Amygdala (tissue), 56 donors: ENCODE measurements at regions not wholly inside any gene's neighbourhood (a gene's known extent, or its start where the extent isn't known, plus 50 kb on each side); places are given as distances from the start of the nearest gene placed in this dataset.
"Not testable (repeated sequence)": the region's sequence is repeated elsewhere in the genome, so short reads cannot be mapped to it uniquely, and the experiment has no call there.

Experiments used
- DNase-seq, 56 donors: peaks; one replicate each; lab custom pipeline; 2025; lab: John Stamatoyannopoulos, UW

DNA sequence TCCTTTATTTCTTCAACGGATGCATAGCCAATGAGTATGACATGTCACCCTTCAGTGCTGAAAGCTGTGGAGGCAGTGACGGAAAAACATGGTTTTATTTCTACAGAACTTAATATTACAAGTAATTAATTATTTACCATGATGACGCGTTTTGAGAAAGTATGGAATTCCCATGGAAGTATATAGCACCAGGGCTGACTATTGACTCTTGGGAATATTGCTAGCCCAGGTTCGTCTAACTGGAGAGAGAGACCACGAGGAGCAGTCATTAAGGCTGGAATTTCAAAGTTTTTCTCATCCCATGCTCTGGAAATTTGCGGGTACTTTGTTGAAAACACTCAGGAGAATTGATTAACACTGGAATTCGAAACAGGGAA, 155.2 kb upstream of the PRSS16 start:
- DNase-seq: no peak

DNA sequence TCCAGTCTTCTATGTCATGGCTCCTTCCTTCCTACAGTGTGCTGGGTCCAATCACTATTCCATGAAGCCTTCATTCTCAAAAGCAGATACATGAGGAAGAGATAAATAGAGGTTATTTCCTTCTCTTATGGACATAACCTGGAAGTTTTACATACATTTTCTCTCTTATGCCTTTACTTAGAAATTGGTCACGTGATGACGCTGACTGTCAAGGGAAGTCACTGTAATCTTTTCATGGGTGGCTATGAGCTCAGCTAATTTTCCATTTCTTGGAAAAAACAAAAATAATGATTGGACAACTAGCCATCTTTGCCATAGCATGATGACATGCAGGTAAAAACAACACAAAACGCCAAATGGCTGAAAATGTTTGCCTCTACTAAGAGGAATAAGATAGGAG, 151.6 kb upstream of the PRSS16 start:
- DNase-seq: no peak

DNA sequence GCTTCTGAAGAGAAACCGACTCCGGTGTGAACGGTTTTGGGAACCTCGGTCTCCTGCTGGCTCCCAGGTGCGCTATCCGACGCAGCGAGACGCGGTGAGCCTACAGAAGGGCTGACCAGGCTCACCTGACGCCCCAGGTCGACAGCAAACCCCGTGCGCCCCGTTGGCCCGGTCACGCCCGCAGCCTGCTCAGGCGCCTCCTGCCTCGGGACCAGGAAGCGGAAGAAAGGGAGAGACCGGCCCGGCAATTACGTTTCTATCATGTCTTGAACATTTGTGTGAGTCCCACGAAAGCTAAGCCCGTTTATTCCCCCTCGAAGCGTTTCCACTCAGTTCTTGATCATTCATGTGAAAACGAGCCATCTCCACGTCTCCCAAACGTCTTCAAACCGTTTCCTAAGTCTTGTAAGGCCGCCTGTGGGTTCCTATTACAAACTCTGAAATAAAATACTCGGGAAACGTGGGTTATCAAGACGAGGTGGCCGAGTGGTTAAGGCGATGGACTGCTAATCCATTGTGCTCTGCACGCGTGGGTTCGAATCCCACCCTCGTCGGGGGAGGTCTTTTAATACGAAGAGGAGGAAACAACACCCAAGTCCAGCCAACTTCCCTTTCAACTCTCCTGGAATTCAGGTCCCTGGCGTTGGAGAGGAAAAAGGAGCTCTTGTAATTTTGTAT, 150.5 kb upstream of the PRSS16 start:
- peak in 10 of 56 donors; percentile 0 to 54 (median 10) for DNase-seq

DNA sequence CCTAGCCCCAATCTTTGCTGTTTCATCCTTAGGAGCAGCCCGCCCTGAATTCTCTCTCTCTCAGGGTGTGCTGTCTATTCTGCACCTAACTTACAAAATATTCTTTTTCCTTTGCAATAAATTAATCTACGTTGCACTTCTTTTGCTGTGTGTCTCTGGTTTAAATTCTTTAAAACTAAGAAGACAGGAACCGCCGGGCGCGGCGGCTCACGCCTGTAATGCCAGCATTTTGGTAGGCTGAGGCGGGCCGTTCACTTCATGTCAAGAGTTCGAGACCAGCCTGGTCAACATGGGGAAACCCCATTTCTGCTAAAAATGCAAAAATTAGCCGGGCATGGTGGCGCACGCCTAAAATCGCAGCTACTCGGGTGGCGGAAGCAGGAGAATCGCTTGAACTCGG, 148.5 kb upstream of the PRSS16 start:
- DNase-seq: no peak

DNA sequence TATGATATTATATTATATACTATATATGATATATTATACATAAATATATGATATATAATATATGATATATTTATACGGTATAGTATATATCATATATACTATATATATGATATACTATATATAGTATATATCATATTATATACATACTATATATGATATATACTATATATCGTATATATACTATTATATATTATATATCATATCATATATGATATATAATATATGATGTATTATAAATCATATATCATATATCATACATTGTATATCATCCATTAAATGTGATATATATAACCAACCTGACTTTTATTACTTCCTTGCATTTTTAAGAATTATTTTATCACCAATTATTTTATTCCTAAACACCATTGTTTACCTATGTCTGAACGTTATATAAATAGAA, 146.6 kb upstream of the PRSS16 start:
- no peak for DNase-seq

DNA sequence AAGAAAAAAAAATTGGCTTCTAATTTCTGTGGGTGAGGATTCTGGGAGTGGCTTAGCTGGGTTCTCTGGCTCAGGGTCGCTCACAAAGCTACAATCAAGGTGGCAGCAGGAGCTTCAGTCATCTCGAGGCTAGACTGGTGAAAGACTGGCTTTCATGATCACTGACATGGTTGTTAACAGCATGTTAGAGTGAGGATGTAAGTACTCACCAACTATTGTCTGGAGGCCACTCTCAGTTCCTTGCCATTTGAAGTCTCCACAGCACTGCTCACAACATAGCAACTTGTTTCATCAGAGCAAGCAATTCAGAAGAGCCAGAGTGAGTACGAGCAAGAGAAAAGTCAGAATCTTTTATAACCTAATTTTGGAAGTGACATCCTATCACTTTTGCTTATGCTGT, 145.7 kb upstream of the PRSS16 start:
- DNase-seq: no peak

DNA sequence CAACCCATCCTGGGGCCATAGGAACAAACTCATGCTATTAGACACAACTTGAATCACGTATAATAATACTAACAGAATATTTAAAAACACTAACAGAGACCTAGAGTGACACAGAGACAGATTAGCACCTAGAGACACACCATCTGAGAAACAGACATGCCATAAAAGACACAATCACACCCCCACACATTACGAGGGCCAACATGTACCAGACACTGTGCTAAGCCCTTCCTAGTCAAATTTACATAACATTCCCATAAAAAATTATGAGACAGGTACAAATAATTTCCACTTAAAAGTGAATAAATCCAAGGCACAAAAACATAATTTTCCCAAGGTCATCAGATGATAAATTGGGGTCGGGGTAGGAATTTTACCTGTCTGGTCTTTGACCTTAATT, 141.1 kb upstream of the PRSS16 start:
- no peak for DNase-seq

DNA sequence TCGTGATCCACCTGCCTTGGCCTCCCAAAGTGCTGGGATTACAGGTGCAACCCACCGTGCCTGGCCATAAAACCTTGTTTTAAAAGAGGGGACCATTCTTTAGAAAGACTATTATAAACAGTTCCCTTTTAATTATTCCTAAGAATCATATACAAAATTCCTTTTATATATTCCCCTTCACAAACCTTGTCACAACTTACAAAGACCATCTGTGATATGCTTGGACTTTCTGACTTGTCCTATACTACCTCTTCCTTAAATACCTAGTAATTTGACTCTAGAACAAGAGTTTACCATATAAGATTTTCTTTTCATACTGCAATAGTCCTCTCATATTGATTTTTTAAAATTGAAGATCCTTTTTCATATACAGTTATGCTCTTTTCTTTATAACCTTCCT, 135.8 kb upstream of the PRSS16 start:
- no peak for DNase-seq

DNA sequence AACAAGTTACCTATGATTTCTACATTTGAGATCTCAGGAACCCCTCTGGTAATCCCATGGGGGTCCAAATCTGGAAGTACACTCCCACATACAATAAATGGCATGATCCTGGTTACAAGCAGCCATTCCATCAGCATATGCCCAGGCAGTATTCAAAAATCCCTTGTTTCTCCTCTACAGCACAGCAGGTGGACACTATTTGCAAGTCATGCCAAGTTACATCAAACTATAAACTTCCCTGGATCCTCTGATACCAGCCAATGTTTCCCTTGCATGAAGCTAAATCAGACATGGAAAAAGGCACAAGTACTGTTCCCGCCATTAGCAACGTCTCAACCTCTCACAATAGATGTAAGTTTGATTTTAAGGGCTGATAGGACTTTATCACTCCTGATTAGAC, 134.5 kb upstream of the PRSS16 start:
- no peak for DNase-seq

DNA sequence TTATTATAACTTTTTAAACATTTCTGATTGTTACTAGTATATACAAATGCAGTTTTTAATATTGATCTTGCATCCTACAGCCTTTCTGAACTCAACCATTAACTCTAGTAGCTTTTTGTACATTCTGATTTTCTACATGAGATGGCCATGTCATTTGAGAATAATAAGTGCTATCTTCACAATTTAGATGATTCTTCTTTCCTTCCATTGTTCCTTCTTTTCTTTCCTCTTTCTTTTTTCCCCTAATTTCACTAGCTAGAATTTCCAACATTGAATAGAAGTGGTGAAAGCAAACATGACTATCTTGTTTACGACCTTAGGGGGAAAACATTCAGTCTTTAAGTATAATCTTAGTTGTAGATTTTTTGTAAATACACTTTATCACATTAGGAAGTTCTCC, 128.2 kb upstream of the PRSS16 start:
- no peak for DNase-seq

DNA sequence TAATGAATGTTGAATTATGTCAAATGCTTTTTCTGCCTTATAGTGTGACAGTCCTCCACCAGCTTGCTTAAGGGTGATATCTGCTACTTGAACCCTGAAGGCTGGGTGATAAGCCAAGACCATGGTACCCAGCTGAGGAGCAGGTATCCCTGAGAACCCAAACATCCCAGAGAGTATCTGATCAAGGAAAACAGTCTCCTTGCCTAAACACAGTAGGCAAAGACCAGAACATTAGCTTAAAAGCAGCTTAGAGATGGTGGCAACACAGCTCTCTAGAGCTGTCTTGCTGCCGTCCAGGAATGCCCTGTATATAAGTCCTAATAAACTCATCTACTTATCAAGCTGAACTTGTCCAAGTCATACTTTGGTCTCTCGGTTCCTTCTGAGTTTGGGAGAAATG, 127.7 kb upstream of the PRSS16 start:
- no peak for DNase-seq

DNA sequence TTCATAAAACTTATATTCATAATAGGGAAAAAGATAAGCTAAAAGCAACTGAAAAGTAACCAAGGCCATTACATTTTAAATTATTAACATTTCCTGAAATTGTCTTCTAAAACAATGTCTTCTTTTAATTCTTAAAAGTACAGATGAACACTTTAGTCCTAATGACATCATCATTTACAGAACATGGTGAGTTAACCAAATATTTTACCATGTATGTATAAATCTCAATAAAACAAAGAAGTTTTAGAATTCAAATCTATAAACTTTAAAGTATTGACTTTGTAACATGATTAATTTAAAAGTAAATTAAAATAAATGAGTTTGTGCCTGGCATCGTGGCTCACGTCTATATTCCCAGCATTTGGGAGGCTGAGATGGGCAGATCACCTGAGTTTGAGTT, 125.9 kb upstream of the PRSS16 start:
- no peak for DNase-seq

DNA sequence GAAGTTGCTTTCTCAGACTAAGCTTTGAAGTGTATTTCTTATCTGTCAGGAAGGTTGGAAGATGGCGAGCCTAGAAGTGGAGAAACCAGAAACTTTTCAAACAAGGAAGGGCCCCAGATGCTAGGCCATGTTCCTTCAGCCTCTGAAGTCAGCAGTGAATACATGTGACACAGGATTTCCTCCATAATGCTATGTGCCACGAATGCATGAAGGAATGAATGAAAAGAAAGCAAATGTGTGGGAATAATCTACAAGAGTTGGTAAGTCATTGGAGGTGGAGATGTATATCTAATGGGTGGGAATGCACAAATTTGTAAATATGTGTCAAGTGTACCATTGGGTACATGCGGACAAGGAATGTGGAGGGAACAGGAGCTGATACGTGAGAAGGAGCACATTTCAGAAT, 123.2 kb upstream of the PRSS16 start:
- no peak for DNase-seq

DNA sequence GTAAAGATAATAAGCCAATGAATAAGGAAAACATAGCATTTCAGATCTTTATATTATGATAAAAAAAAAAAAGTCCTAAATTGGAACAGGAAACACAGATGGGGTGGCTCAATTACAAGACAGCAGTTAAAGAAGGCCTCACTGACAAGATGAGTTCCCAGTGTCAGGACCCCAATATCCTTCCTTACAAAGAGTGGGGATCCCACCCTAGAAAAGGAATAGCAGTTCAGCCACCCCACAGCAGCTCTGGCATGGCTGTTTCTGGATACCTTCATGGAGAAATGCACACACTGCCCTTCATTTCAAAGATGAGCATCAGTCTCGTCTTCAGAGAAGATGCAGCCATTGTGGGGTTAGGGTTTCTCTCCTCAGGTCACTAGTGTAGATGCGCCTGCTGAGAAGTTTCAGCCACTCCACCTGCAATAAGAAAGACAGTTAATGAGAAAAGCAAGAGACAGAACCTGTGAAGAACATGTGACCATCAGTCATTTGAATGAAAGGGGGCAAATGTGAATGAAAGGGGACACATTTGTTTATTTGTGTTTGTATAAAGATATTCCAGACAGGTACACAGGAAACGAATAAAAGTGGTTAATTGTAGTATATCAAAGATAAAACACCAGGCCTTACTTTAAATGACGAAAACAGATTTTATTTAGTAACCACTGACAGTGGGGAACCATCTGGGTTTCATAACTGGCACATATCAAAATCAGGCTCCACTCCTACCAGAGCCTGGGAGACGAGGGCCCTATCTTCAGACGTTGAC, 121.3 kb upstream of the PRSS16 start:
- no peak for DNase-seq

DNA sequence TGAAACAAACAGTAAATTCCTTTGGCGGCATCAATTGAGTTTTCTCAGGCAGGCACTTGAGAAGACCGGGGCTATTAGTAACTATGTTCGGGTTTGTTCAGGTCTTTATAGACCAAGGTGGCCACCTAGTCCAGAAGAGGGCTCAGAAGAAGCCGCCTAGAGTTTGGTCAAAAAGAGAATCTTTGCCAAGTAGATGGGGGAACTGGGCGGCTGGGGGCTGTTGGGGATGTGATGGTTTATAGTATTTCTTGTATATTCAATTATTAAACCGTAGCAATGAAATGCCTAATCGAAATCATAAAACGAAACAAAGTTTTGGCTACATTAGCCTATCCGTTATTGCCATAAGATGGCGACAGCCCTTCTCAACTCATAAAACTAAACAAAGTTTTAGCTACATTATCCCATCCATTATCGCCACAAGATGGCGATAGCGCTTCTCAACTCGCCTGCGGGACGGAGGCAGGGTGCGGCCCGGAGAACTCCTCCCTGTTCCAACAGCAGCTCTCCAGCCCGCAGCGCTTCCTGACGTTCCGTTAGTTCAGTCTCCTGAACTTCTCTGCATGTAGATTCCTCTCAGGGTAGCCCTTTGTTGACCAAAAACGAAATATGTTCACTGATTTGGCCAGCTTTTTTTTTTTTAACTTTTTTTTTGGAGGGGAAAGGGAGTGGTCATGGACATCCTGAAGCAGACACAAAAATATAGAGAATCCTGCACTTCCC, 120.5 kb upstream of the PRSS16 start:
- peak in 42 of 56 donors; percentile 2 to 77 (median 38) for DNase-seq

DNA sequence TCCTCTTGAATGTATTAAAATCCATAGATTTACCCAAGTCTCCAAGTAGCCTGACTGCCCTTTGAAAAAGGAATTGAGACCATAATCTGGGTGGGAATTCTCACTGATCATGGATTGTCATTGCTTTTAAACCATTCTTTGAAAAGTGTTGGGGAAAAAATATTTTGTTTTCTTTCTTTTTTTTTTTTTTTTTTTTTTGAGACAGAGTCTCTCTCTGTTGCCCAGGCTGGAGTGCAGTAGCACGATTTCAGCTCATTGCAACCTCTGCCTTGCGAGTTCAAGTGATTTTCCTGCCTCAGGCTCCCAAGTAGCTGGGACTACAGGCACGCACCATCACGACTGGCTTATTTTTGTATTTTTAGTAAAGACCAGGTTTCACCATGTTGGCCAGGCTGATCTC, 119.6 kb upstream of the PRSS16 start:
- not testable (repeated sequence) for DNase-seq

DNA sequence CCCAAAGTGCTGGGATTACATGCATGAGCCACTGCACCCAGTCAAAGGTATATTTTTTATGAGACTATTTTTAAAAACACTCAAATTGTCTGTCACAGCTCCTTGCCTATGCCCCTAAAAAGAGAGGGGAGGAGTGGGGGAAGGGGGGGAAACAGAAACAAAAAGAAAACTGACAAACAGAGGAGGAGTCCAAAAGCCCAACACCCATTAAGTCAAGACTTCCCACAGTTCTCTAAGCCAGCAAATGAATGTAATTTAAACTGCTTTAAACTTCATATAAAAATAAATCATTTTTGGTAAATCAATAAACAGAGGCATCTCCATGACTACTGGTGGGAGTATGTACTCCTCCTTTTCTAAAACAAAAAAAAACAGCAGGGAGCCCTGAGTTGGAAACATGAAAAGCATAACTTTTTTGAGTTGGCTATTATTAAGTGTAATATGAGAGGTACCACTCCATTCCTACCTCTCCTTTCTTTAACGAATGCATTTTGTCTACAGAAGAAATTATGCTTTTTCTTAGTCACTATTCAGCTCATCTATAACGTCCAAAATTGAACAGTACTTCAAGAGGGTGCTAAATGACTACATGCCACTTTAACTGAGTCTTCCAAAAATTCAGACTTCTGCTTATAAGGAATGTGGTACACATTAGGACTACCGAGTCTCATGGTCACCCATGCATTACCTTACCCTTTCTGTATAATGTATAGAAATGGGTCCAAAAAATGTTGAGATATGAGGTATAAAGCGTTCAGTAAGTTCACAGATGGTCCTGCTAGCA, 119.0 kb upstream of the PRSS16 start:
- DNase-seq: no peak

DNA sequence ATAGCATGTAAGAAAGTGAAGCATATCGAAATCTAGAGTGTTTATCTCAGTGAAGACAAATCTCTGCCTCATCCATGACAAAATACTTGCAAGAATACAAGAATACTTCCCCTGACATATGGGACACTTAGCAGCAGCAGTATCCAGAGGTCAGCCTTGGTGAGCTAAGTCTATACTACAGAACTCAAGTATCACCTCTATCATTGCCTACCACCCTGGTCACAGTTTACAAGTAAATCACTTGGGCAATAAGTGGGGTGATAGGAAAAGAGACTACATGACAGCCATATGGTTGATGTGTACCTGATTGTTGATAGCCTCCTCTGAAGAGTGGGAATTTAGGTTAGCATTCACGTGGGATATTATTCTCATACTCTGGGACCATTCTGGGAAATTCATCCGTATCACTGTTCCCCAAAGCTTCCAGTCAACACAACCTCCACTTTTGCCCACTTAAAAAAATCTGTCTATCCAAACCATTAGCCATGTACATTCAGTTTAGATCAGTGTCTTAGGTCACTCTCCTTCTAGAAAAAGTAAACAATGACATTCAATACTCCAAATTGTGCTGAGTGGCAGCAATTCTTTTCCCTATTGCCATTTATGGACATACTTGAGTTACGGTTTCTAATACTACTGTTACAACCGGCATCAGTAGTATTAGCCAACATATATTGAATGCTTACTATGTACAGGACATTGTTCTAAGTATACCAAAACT, 118.2 kb upstream of the PRSS16 start:
- no peak for DNase-seq

DNA sequence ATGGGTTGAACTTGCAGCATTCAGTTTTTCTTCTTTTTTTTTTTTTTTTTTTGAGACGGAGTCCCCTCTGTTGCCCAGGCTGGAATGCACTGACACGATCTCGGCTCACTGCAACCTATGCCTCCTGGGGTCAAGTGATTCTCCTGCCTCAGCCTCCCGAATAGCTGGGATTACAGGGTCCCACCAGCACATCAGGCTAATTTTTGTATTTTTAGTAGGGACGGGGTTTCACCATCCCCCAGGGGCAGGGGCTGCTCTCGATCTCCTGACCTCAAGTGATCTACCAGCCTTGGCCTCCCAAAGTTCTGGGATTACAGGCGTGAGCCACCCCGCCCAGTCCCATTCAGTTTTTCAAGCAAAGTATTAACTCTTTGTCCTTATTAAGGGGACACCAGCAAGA, 117.6 kb upstream of the PRSS16 start:
- DNase-seq: no peak
